HL-60/S4 treated with retinoic acid at 250 ng/mL for 4 days and 3 days (cell line): ENCODE measurements at regions not wholly inside any gene's neighbourhood (a gene's known extent, or its start where the extent isn't known, plus 50 kb on each side); places are given as distances from the start of the nearest gene placed in this dataset.

Experiments used
- in situ Hi-C: fragments of 300-500 bp; cut with MboI; formaldehyde crosslinking; loops from 2 replicates; pipeline ENCODE4 v1.7.0; 2022; ENCODE audit warnings: low sequenced_read_pairs

DNA sequence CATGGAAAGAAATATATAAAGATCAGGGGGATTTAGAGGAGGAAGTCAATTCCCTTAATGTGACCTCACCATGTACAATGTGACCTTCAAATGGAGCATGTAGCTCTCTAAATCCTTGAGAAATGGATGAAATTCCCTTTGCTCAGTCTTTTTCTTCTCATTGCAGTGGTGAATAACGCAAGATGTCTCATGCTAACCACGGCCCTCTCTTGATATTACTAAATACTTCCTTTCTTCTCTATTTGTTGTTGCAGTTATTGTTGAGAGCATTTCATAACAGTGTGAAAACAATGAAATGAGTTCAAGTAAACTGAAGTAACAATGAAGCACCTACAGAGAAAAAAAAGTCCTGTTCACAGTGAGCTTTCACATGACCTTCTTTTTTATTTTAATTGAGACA, 55.6 kb downstream of the ZNF281 start:
- in situ Hi-C loops: no loop called here

DNA sequence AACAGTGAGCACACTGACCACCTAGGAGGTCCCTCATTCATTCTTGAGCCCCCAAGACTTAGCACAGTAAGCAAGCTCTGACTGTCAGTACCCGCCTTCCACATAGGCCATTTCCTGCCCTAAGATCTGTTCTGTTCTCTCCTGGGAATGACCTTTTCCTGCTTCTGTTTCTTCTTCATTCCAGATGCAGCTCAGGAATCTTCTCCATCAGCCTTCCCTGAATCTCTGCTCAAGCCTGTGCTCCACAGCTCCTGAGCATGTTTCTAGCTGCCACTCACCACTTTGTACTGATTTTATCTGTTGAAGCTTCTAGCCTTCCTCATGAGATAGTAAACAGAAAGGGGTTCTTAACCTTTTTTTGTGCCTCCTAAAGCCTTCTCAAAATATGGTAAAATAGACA, 56.6 kb downstream of the ZNF281 start:
- in situ Hi-C loops: no loop called here

DNA sequence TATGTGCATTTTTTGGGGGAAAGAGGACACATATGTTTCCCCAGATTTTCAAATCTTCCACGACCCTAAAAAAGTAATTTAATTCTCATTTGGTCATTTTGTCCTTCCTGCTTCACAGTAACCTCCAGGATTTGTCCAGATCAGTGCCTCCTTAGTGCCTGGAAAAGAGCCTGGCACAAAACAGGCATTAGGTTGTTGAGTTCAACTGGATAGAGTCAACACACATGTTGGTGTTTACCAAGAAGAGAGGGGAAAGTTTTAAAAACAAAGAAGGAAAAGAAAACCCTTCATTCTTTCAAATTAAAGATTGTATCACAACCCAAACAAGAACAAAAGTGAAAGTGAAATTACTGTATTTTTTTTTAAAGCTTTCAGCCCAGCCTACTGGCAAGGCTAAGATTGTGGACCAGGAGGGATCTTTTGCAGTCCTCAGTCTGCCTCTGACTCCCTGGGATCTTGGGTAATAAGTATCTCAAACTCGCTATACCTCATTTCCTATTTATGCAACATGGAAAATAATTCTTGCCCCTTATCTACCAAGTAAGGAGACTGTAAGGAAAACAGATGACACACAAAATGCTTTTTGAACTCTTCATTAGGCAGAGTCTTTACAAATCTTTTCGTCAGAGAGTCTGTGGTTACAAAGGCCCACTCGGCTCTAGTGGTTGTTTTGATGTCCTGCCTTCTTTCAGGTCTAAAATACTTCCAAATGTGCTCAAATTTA, 57.8 kb downstream of the ZNF281 start:
- in situ Hi-C loops: no loop called here

DNA sequence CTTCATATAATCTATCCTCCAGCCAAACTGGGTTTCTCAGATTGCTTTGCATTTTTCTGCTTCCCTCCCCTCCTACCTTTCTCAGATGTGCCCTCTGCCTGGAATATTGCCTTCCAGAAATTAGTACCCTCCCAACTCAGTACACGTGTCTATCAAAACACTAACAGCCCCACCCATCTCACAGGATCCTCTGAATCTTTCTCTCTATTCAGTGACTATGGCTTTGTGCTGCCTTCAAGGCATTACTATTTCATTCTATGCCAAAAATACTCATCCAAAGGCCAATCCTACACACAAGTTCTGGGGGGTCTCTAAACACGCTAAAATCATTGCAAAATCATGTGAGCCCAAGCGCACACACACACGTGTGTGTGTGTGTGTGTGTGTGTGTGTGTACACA, 58.4 kb downstream of the ZNF281 start:
- in situ Hi-C loops: no loop called here

DNA sequence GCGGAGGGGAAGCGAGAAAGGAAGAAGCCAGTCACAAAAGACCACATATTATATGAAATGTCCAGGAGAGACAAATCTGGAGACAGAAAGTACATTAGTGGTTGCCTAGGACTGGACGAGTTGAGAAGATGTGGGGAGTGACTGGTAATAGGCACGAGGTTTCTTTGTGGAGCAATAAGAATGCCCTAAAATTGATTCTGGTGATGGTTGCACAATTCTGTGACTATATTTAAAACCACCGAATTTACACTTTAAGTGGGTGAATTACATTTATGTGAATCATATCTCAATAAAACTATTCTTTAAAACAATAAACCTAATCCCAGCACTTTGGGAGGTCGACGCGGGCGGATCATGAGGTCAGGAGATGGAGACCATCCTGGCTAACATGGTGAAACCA, 63.1 kb downstream of the ZNF281 start:
- in situ Hi-C loops: no loop called here

DNA sequence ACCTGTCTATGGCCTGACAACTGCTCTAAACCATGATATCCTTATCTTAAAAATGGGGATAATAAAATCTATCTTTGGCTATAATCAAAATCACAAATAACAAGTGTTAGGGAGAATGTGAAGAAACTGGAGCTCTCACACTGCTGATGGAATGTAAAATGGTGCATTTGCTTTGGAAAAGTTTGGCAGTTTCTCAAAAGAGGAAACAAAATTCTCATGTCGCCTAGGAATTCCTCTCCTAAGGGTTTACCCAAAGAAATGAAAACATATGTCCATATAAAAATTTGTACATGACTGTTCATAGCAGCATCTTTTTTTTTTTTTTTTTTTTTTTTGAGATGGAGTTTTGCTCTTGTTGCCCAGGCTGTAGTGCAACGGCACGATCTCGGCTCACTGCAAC, 64.3 kb downstream of the ZNF281 start:
- in situ Hi-C loops: no loop called here

DNA sequence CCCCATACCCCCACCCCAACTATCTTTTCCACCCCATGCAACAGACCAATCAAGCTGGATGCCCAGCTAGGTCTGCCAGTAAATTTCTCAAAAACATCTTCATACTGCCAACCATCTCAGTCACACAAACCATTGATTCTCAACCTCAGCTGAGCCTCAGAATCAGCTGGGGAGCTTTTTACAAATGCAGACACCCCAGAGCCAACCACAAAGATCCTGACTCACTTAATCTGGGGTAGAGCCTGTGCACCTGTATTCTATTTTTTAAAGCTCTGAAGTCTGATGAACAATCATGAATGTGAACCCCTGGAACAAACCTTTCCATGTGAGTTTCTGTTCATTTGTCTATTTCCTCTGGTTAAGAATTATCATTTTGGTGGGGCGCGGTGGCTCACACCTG, 66.0 kb downstream of the ZNF281 start:
- in situ Hi-C loops: no loop called here

DNA sequence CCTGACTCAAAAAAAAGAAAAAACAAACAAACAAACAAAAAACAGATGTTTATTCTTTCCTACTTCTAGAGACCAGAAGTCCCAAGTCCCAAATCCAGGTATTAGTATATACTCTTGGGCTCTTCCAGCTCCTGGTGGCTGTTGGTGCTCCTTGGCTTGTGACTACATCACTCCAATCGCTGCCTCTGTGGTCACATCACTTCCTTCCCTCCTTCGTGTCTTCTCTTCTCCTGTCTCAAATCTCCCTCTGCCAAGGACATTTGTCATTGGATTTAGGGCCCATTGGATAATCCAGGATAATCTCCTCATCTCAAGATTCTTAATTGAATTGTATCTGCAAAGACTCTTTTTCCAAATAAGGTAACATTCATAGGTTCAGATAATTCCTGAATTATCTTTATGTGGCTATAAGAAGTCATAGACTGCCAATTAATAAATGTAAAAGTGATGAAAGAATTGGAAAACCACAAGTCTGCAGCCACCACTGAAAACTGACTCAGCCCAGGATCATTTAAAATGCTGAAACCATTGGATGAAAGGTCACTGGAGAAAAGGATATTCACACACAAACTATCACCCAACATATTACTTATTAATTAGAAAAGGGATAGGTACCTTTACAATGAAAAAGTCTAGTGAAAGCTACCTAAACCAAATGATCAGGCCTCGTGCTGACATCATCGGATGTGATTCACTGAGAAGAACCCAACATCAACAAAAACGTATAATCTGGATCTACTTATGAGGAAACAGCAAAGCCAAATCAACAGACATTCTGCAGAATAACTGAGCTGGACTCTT, 67.1 kb downstream of the ZNF281 start:
- in situ Hi-C loops: no loop called here

DNA sequence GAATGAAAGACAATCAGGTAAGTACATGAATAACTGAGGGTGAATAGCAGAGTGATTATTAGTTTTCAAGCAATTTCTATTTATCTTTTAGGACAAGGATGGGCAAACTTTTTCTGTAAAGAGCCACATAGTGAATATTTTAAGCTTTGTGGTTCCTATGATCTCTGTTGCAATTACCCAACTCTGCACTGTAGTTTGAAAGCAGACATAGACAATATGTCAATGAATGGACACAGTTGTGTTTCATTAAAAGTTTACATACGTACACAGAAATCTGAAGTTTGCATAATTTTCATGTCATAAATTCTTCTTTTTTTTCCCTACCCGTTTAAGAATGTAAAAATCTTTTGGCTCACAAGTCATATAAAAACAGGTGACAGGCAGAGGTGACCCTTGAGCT, 71.4 kb downstream of the ZNF281 start:
- in situ Hi-C loops: no loop called here

DNA sequence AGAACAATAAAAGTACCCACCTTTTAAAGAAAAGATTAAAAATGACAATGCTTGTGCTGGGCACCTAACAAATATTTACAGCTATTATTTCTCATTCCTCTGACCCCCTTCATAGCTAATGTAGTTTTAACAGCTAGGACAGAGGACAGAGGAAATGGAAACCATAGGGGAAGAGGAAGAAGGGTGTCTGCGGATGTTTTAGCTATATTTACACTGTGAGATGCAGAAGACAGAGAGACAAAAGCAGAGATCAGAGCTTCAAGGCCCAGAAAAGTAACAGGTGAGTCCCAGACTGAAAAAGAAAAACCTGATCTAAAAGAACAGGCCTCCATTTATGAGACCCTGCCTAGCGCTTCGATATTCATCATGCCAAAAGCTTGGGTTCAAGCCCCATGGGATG, 72.0 kb downstream of the ZNF281 start:
- in situ Hi-C loops: no loop called here

DNA sequence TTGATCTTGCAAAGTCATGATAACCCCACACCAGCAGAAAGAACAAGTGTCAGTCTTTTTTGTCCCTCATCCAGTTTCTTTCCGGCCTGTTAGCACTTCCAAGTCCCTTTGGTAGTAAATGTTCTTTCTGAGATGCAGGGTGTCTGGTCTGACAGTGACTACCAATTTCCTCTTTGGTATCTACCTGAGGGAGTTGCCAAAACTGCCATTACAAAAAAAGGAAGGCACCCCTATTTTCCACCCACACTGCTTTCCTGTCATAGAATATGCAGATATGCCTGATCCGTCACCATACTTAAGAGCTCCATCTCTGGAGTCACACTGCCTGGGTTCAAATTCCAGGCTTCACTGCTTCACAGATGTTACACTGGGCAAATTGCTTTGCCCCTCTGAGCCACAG, 72.4 kb downstream of the ZNF281 start:
- in situ Hi-C loops: no loop called here

DNA sequence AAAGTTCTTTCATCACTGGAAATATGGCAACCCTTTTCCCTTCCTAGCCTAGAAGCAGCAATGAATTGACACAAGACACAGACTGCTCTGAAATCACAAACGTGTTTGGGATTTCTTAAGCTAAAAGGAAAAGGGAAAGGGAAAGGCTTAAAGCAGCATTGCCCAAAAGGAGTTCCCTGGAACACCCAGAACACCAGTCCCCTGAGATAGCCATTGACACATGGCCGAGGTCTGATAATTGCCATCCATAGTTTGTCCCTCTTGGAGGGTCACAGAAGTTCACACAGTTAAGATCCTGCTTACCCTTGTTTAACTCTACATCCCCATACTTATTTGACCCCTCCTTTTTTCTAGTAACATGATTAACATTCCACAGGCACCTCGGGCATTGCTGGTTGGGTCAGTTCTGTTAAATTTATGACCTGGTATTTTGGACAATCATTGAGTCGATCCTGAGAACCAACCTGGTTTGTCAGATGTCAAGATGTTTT, 72.9 kb downstream of the ZNF281 start:
- in situ Hi-C loops: no loop called here

DNA sequence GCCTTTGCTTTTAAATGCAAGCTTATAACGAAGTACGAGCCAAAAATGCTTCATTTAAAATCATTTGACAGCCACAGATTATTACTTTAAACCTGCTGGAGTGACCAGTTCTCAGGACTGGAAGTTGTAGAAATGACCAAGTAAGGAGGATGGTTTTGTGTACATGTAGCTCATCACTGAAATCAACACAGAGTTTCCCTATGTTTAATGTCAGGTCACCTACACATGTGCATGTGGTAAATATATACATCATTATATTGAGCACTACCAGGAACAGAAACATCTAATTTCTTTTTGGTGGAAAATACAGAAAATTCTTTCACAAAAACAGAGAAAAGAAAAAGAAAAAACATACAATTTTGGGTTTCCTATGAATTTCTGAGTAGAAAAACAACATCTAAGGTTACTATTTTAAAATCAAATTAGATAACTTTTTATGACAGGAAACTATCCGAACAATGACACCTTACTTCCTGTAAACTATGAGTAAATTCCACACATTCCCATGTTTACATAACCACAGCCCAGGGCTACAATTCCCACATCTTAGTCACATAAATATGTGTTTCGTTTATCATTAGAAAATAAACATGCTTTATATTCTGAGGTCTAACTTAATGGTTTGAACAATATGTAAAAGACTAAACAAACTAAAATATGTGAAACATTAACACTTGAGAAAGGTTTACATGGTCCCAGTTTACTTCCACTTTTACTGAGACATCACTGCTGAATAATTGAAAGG, 73.6 kb downstream of the ZNF281 start:
- in situ Hi-C loops: no loop called here

DNA sequence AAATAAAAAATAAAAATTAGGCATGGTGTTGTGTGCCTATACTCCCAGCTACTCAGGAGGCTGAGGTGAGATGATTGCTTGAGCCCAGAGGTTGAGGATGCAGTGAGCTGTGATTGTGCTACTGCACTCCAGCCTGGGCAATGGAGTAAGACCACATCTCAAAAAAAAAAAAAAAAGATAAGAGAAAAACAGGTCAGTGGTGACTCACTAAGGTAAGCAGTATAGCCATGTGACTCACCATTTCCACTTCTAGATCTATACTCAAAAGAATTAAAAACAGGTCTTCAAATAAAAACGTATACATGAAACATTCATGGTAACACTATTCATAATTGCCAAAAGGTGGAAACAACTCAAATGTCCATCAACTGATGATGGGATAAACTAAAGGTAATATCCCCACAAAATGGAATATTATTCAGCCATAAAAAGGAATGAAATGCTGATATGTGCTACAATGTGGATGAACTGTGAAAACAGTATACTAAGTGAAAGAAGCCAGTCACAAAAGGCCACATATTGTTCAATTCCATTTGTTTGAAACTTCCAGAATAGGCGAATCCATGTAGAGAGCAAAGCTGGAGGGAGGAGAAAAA, 75.1 kb downstream of the ZNF281 start:
- in situ Hi-C loops: no loop called here

DNA sequence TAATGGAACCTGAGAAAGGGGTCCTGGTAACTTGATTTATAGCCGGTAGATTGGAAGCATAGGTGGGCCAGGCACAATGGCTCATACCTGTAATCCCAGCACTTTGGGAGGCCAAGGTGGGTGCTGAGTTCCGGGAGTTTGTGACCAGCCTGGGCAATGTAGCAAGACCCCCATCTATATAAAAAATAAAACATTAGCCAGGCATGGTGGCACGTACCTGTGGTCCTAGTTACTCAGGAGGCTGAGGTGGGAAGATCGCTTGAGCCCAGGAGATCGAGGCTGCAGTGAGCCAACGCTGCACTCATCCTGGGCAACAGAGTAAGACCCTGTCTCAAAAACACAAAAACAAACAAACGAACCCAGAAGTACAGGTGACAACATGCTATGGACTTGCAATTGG, 76.5 kb downstream of the ZNF281 start:
- in situ Hi-C loops: no loop called here

DNA sequence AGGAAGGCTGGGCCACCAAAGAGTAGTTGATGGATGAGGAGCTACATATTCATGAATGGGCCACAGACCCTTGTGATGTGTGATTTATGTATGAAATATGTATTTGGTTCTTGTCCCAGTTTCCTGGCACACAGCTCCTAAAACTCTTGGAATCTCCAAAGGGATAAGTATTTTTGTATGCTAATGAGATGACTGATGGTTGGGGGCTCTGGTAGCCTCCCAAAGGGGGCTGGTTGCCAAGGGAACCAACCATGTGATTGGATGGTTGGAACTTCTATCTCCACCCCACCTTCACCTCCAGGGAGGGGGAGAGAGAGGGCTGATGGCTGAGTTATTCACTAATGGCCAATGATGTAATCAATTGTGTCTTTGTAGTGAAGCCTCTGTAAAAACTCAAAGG, 77.1 kb downstream of the ZNF281 start:
- in situ Hi-C loops: no loop called here

DNA sequence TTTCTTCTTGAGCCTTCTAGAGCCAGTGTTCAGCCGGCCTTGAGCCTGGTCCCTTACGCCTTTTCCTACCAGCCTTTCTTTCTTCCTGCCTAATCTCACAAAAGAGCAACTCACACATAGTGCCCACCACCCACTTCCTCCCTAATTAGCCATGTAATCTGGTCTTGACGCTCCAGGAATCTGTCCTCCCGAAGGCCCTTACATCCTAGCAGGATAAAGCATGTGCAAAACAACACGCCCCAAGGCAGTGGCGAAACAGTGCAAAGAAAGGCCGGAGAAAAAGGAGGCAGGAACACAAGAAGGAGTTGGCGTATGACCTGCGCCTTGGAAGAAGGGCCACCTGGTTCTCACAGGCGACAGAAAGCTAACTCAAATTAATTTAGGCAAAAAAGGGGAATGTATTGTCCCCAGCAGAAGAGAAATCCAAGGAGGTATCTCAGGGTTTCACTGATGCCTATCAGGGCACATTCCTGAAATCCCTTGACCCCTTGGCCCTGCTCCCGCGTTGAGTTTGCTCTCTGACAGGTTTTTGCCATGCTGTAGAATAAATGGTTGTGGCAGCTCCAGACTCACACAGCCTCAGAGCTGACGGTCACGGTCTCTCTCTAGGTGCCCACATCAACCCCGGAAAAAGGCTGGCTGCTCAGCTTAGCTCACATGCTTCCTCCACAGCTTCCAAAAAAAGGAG, 79.0 kb downstream of the ZNF281 start:
- in situ Hi-C loops: no loop called here

DNA sequence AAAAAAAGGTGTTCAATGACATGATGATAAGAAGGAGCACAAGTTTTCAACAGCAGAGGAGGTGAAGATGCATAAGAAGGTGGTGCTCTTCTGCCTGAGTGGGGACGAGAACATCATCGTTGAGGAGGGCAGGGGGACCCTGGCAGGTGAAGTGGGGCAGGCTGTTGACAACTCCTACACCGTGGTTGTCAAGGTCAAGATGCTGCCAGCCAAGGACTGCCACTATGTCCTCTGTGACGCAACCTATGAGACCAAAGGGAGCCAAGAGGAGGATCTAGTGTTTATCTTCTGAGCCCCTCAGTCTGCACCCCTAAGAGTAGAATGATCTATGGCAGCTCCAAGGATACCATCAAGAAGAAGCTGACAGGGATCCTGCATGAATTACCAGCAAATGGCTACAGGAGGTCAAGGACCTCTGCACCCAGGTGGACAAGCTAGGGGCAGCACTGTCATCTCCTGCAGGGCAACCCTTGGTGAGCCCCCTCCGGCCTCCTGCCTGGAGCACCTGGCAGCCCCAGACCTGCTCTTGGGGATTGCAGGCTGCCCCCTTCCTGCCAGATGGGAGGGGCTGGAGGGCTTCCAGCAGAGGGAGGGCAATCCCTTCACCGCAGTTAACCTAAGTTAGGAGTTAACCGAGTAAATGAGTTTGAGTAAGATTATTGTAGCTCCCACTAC, 80.5 kb downstream of the ZNF281 start:
- in situ Hi-C loops: no loop called here

DNA sequence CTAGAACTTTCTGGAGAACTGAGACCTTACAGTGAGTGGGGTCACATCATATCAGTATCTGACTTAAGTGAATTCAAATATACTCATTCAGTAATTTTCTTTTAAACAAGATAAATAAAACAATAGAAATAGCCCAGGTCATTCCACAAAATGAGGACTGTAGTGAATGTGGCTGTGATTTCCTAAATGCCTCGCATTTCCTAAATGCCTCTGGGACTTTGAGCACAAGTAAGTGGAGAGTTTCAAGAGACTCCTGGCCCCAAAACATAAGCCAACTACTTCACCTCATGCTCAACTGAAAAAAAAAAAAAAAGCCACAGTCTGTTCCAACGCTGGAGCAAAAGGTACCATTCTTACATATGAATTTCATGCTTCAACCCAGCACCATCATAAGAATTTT, 81.5 kb downstream of the ZNF281 start:
- in situ Hi-C loops: no loop called here

DNA sequence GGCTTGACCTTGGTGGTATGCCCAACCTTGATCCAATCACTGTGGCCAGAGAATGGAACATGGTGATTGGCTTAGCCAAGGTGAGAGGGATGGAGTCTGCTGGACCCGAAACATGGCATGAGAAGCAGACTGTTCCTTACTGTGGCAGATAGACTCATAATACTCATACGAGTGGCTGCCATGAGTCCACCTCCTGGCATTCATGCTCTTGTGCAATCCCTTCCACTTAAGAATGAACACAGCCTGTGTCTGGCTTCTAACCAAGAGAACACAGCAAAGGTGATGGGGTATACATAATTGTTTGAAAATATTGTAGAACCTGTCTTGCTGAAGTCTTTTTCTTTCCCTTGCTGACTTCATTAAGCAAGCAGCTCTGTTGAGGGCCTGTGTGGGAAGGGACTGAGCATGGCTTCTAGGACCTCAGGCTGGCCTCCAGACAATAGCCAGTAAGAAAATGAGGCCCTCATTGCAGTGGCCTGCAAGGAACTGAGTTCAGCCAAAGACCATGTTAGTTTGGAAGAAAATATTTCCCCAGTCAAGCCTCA, 85.9 kb downstream of the ZNF281 start:
- in situ Hi-C loops: no loop called here
